ENCODE measurements at regions not wholly inside any gene's neighbourhood (a gene's known extent, or its start where the extent isn't known, plus 50 kb on each side); places are given as distances from the start of the nearest gene placed in this dataset.

GRCh38 chr17:65405563-65405962 is 155.9 kb downstream of the AXIN2 start:
- DNase-seq (ENCODE audit: low read depth in 2 of 2): no peak

GRCh38 chr17:65404761-65405160 is 156.7 kb downstream of the AXIN2 start:
- DNase-seq (ENCODE audit: low read depth in 2 of 2): no peak

GRCh38 chr17:65403626-65404025 is 157.8 kb downstream of the AXIN2 start:
- DNase-seq (ENCODE audit: low read depth in 2 of 2): no peak

GRCh38 chr17:65402513-65403496 is 158.6 kb downstream of the AXIN2 start:
- no peak for DNase-seq (ENCODE audit: low read depth in 2 of 2)

- DNase-seq (ENCODE audit: low read depth in 2 of 2): no peak
Measured at GRCh38 chr17:65401561-65401960, 159.9 kb downstream of the AXIN2 start.

- no peak for DNase-seq (ENCODE audit: low read depth in 2 of 2)
Measured at GRCh38 chr17:65400701-65401100, 160.7 kb downstream of the AXIN2 start.

GRCh38 chr17:65398040-65398787 is 163.2 kb downstream of the AXIN2 start:
- DNase-seq (ENCODE audit: low read depth in 2 of 2): no peak

GRCh38 chr17:65395924-65396323 is 165.5 kb downstream of the AXIN2 start:
- DNase-seq (ENCODE audit: low read depth in 2 of 2): no peak

GRCh38 chr17:65394811-65395472 is 166.5 kb downstream of the AXIN2 start:
- no peak for DNase-seq (ENCODE audit: low read depth in 2 of 2)

- DNase-seq (ENCODE audit: low read depth in 2 of 2): no peak
Measured at GRCh38 chr17:65393514-65393913, 167.9 kb downstream of the AXIN2 start.

- no peak for DNase-seq (ENCODE audit: low read depth in 2 of 2)
Measured at GRCh38 chr17:65389949-65390348, 171.5 kb downstream of the AXIN2 start.

- DNase-seq (ENCODE audit: low read depth in 2 of 2): no peak
Measured at GRCh38 chr17:65389426-65389825, 172.0 kb downstream of the AXIN2 start.

GRCh38 chr17:65388911-65389310 is 172.5 kb downstream of the AXIN2 start:
- no peak for DNase-seq (ENCODE audit: low read depth in 2 of 2)

- no peak for DNase-seq (ENCODE audit: low read depth in 2 of 2)
Measured at GRCh38 chr17:65387322-65387721, 174.1 kb downstream of the AXIN2 start.

GRCh38 chr17:65385726-65386125 is 175.7 kb downstream of the AXIN2 start:
- no peak for DNase-seq (ENCODE audit: low read depth in 2 of 2)

- no peak for DNase-seq (ENCODE audit: low read depth in 2 of 2)
Measured at GRCh38 chr17:65385071-65385470, 176.4 kb downstream of the AXIN2 start.

GRCh38 chr17:65381152-65381551 is 180.3 kb downstream of the AXIN2 start:
- no peak for DNase-seq (ENCODE audit: low read depth in 2 of 2)

GRCh38 chr17:65374966-65375365 is 186.5 kb downstream of the AXIN2 start:
- no peak for DNase-seq (ENCODE audit: low read depth in 2 of 2)

- no peak for DNase-seq (ENCODE audit: low read depth in 2 of 2)
Measured at GRCh38 chr17:65371702-65372101, 189.7 kb downstream of the AXIN2 start.

GRCh38 chr17:65370669-65371131 is 190.7 kb downstream of the AXIN2 start:
- DNase-seq (ENCODE audit: low read depth in 2 of 2): no peak

GRCh38 chr17:65368341-65368740 is 193.1 kb downstream of the AXIN2 start:
- DNase-seq (ENCODE audit: low read depth in 2 of 2): no peak

All from stimulated activated CD4-positive, alpha-beta T cell treated with anti-CD3 and anti-CD28 coated beads, Interleukin-1b, Interleukin-23, amount 100 ng/mL, for 1 hour (primary cell).